GM19467 (cell line): ENCODE measurements at regions not wholly inside any gene's neighbourhood (a gene's known extent, or its start where the extent isn't known, plus 50 kb on each side); places are given as distances from the start of the nearest gene placed in this dataset.

Experiments
- ATAC-seq: cut with Tn5 transposase; IDR thresholded peaks from one replicate; pipeline ENCODE4 v1.9.1; 2021; ENCODE audit warnings: mild to moderate bottlenecking, moderate library complexity; ENCODE audit not compliant: unreplicated experiment

DNA sequence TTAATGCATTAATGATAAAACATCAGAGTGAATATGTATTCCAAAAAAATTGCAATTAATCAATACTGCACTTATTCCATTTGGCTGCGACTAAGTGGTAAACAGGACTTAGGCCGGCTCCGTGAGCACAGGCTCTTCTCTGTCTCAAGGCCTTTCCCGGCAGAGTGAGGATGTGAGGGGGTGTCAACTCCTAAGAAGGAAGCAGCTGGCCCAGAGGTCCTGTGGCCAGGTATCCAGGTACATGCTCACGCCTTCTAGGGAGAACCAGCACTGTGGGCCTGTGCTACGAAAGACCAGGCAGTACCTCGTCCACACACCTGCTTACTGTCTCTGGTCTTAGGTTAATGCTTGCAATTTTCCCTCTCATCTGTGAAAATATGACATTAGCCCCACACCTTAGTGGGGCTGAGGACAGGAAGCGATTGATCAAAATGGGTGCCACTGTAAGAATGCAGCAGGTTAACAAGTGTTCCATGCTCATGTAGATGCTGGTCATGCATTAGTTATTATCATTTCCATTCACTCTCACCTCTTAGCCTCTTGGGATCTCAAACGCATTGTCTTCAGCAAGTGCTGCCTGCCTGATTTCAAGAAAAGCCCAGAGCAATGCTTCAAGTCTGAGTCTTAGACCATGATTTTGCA is 175.3 kb downstream of the ABHD5 start:
- no peak for ATAC-seq

DNA sequence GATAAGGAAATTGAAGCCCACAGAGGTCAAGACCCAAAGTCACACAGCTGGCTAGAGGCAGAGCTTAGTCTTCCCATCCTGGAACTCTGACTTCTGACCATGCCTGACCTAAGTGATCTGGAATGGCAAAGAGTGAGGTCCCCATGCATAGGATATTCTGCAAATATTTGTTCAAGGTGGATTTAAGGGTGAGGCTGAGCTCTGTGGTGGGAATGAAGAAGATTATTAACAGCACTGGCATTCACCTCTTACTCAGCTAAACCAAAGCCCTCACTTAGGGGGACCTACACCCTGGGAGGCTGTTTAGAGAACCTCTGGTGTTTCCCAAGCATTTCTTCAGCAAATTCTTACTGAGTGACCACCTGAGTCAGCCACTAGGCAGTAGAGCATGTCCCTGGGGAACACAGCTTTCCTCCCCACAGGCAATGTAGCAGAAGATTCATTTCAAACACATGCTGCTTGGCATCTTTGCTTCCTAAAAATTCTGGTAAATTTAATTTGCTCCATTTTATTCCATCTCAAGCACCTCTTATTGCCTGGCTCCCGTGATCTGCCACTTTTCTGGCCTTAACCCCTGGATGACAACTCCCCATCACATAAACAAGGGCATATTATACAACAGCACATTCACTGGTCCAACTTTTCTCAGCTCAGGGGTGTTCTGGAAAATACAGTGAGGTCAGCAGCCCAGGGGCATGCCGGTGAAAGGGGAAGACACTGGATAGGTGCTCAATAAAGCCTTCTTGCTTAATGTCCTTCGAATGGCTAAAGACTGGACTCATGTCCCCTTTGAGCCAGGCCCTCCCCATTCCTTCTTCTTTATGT is 176.0 kb downstream of the ABHD5 start:
- ATAC-seq, result no peak

DNA sequence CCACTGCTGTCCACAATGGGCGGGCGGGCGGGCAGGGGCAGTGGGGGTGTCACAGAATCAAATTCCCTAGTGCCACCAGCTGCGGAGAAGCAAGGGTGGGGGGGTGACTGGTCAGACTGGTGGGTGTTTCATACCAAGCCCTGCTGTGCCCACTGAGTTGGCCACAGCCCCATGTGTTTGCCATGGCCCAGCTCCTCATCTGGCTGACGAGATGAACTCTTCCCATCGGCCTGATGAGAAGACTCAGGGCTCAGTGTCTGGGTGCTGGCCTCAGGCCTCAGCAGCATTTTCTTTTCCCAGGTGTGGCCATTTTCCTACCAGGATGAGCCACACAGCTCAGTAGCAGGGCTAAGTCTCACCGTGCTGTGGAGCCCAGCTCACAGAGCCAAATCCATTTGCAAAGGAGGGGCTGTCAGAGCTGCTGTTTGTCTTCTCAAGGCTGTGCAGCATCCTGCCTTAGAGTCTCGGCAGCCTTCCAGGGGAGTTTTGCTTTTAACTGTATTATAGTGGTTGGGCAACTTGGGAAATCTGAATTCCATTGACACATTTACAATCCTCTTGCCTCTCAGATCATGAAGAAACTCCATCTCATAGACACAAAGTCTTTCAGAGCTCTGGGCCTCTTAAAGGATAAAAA is 176.8 kb downstream of the ABHD5 start:
- no peak for ATAC-seq

DNA sequence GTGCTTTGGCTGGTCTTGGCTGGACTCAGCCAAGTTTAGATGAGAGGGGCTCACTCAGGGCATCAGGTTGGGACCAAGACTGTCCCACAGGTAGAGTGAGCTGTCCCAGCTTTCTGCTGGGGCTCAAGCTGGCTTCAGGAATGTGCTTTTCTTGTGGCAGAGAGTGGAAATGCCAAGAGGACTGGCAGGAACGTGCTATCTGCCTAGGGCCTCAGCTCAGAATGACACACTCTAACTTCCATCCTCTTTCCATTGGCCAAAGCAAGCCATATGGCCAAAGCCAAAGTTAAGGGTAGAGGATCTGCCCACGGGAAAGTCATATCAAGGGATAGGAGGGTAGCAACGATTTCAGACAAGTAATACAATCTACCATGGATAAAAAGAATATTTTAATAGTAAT is 178.8 kb downstream of the ABHD5 start:
- ATAC-seq, result no peak

DNA sequence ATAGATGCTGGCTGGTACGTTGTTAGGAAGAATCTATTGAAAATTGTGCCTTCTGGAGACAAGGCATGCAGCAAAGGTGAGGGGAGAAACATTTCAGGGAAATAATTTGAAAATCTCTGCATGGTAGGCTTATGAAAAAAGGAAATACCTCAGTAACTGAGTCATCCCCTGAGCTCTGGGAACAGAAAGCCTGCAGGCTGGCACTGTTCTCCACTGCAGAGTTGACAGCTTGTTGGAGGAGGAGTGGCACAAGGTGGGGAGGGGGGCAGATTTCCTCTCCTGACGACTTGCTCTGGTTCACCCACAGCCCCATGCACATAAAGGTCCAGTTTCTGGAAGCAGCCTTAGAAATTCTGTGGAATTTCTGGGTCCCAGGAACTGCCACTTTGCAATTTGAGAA is 179.4 kb downstream of the ABHD5 start:
- ATAC-seq, result no peak

DNA sequence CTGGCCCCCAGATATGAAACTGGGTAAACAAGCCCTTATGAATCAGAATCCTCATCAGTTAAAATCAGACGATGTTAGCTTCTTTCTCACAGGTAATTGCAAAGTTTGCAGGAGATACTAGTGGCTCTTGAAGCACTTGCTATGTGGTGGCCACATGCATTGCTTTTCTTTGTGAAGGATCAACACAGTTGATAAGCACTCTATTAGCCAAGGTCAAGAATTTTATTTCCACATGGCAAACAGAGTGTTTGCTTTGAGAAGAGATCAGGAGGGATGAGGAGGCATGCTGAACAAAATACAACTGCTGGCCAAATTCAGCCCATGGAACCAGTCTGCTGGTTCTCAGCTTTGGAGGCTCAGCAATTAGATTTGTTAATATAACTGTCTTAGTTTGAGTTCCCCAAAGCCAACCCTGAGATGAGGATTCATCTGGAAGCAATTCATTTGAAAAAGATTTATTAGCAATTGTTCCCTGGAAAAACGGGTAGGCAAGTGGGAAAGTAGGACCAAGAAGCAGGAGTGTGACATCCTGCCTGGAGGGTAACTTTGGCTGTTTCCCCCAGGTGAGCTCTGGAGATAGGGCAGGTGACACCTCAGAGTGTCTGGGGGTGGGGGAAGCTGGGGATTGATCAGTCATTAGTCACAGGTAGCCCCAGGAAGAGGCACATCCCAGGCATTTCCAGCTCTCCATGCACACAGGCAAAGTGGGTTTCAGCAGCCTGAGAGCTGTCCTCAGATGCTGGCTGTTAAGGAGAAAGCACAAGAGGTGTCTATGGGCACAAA is 180.3 kb downstream of the ABHD5 start:
- no peak for ATAC-seq

DNA sequence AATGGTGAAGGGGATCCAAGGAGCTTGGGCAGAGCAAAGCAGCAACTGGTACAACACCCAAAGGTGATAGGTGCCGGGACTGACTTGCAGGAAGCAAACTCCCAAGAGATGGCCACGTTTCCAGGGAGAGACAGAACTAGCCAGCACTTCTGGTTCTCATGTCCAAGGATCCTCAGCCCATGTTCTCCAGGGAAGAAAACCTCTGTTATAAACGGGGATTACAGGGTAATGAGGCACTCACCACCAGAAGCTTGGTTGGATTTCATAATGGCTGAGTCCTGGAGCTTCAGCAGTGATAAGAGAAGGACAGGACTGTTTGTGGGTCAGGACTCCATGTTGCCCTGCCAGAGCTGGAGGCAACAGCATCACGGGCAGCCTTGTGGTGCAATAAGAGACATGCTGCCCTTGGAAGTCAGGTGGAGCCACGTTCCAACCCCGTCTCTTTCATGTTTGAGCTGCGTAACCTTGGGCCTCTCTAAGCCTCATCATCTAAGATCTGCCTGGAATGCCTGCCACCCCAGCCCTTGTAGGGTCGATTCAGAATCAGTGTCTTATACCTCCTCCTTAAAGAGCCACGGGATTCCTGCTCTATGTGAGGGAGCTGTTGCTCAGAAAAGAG is 181.0 kb downstream of the ABHD5 start:
- no peak for ATAC-seq

DNA sequence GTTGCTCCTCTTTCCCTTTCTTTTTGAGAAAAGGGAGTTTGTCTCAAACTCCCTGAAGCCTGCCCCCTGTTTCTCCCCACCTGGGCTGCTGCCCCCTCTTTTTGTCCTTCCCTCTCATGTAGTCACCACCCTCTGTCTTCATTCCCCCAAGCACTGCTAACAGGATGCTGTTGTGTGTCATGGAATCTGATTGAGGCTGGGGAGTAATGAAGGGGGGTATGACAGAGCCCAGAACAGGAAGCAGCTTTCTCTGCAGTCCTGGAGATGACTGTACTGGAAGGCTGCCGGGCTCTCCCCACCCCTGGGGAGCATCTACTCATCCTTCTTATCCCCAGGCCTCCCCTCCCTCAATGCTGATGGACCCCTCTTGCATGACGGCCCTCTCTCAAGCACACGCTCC is 181.6 kb downstream of the ABHD5 start:
- ATAC-seq, result no peak

DNA sequence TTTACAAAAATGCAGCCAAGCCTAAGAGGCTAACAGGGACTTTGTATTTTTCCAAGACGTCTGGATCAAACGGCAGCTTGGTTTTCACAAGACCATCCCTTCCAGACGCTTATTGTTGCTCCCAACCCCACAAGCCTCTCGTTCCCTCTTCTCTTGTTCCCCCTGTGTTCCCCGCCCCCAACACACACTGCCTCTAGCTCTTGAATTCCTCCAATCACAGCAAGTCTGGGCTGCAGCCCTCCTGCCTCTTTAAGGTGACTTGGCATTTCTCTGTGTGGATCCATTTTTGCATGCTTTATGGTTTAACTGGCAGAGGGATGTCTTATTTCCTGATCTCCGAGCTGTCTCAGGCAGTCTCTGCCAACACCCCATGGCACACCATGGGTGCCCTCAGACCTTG is 182.2 kb downstream of the ABHD5 start:
- ATAC-seq, result no peak

DNA sequence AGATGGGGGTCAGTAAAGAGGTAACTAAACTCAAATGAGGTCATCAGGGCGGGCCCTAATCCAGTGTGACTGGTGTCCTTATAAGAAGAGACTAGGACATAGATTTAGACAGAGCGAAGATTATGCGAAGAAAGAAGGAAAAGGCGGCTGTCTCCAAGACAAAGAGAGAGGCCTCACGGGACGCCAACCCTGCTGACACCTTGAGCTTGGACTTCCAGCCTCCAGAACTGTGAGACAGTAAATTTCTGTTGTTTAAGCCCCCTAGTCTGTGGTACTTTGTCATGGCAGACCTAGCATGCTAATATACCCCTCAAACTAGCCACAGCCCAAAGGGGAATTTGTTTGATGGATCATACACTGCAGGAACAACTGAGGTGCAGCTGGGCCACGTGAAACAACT is 183.0 kb downstream of the ABHD5 start:
- ATAC-seq, result no peak

DNA sequence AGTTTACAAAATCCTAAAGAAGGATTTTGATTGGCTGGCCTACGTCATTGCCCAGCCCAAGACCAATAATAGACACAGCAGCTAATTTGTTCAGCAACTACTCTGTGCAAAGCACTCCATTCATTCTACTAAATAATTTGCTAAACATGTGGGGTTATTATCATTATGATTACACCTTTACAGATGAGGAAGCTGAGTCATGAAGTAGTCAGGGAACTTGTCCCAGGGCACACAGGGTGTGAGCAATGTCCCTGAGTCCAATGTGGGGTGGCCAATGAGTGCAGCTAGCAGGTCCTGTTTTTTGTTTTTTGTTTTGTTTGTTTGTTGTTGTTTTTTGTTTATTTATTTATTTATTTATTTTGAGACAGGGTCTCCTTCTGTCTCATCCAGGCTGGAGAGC is 183.6 kb downstream of the ABHD5 start:
- ATAC-seq, result no peak

DNA sequence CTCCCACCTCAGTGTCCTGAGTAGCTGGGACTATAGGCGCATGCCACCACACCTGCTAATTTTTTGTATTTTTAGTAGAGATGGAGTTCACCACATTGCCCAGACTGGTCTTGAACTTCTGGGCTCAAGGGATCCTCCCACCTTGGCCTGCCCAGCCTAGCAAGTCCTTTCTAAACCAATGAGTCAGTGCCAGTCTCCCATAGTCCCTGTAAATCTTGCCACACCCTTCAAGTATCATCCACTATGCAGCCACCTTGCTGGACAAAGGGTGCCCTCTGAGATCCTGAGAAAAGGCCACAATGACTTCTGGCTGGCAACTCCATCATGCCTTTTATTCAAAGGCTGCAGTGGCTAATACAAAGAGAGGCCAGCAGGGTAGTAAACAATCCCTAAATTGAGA is 184.0 kb downstream of the ABHD5 start:
- no peak for ATAC-seq

DNA sequence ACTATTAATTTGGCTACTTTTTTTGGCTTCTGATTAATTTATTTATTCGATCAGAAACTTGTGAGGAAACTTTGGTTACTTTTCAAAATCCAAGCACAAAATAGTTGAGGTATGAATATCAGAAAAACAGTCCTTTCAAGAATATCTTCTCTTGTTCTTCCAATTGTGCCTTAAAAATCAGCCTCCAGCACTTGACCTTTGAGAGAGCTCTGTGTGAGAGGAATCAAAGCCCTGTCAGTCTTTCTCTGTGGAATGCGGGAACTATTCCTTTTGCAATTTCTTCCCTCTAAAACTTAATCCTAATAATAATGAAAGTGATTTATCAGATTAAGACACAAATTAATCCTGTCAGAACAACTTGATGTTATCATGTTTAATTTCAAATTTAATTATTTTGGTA is 185.9 kb downstream of the ABHD5 start:
- no peak for ATAC-seq

DNA sequence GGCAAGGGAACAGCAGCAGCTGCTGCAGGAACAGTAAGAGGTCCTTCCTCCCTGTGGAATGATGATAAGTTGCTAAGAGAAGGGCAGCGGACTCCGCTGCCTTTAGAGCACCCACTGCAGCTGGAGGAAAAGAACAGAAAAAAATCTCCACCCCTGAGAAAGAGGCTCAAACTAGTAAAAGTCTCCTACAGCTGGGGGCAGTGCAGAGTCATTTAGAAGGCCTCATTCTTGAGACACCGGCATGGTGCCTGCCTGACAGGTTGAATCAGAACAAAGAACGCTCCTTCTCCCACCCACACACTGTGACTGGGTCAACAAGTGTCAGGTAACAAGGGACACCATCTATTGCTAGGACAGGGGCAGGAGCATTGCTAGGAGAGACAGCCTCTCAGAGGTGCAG is 188.4 kb downstream of the ABHD5 start:
- no peak for ATAC-seq

DNA sequence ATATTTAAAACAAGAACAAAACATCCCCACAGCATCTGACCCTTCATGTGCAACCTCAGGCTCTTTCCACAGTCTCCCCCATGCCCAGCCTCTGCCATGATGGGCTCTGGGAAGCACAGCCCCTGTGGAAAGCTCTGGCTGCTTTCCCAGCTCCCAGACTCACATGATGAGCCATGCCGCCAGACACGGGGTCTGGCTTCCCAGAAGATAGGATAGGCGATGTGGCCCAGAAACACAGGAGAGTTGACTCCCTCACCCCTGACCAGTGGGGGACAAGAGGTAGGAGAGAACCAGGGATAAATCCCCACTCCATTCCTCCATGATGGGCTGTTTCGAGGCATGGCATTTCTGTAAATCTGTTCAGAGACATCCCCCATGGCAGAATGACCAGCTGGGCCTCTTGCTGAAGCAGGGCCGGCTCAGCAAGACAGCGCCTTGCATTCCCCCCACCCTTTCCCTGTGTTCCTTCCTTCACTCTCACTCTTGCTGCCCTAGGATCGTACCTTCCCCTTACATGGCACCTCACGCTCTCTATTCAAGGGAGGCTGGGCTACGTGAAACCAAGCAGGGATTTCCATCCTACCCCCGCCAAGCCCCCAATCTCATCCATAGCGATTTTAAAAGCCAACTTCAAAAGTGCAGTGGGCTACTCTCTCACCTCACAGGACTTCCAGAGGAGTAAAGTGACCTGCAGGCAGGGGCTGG is 192.4 kb downstream of the ABHD5 start:
- no peak for ATAC-seq

DNA sequence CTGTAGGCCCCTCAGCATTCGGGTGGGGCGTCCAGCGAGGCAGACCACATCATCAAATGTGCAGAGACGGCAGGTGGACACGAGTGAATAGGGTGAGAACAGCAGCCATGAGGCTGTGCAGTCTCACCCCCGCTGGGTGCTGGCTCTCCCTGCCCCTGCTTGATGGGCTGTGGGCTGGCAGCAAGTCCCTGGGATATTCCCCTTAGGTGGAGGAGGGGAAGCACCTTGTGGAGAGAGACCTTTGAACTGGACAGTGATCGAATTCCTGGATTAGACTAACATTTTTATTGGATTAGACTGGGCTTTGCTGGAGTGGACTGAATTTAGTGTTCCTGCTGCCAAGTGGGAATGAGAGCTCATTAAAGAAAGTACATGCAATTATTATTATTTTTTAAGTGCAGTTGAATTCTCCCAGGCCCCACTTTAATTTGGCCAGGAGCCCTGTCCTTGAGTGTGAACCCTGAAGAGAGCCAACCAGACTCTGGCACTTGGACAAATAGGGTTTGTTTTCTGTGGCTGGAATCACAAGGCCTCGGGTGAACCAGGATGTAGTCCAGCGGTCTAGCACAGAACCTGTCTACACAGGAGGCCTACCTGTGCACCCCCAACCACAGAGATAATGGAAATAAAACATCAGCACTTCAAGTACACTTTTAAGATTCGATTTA is 193.1 kb downstream of the ABHD5 start:
- ATAC-seq, result no peak

DNA sequence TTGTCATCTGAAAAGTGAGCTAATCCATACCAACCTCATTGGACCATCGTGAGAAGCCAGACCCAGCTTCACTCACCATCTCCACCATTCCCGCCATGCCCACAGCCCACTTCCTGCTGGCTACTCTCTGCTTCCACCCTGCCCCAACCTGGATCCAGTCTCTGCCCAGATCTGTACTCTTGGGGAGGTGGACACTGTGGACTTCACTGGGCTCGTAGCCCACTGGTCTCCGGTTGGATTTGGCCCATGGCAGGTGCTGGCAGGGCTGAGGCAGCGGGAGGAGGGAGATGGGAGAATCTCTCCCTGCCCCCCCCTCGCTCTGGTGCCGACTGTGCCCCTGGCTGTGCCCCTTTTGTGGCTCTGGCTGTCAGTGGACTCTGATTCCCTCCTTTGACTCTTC is 193.8 kb downstream of the ABHD5 start:
- no peak for ATAC-seq

DNA sequence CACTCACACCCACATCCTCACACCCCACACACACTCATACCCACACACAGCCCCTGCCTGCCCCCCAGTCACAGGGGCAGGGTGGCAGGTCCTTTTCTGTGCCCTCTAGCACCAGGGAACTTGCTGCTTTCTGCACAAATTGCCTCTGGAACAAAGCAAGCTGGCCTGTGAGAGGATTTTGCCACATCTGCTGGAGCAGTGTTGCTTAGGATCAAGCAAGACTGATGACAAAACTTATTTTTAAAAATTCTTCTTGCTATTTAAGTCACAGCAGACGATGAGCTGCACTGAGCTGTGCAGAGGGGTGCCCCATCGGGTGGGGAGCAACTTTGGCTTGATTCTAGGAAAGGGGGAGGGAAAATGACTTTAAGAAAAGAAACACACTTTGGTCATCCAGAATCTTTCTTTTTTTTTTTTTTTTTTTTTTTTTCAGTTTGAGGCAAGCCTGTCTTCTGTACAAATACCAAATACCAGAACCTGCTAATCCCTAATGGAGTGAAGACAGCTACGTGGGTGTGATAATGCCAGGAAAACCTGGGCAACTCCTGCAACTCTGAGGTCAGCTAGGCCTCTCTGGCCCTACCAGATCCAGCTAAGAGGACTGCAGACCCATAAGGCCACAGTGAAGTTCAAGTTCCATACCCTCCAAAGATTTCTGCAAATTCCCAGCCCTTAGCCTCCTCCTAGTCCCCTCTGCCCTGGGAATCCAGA is 195.3 kb downstream of the ABHD5 start:
- no peak for ATAC-seq

DNA sequence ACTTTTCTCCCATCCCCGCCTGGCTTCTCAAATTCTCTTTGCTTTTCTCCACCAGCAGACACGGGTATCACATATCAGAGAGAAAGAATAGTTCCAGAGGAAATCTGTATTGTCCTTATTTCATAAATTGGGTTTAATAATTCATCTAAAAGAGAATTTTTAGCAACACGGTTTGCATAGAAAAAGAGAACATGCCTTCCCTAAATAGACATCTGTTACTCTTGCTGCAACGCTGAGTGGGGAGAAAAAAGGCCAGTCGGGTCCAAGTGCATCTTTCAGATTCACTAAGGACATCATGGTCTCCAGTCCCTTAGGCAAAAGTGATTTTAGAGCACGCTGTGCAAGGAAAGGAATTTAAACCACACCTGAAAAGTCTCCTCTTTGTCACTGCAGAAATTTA is 201.3 kb downstream of the ABHD5 start:
- ATAC-seq, result no peak
